GM10266 (cell line): ENCODE measurements at regions not wholly inside any gene's neighbourhood (a gene's known extent, or its start where the extent isn't known, plus 50 kb on each side); places are given as distances from the start of the nearest gene placed in this dataset.

Experiments
- DNase-seq: peaks from one replicate; pipeline ENCODE4 v3.0.0; 2012; ENCODE audit errors: extremely low spot score
- CTCF ChIP-seq: IDR thresholded peaks from 2 replicates; pipeline ENCODE4 v1.5.1; 2012; ENCODE audit warnings: mild to moderate bottlenecking, low read depth; ENCODE audit not compliant: control insufficient read depth, insufficient read depth; ENCODE audit errors: missing control alignments

- DNase-seq: no peak
- no peak for TF ChIP-seq CTCF
Measured at GRCh38 chr3:74539876-74540275, 74.6 kb downstream of the CNTN3 start.

- no peak for TF ChIP-seq CTCF
Measured at GRCh38 chr3:74538669-74539068, 75.8 kb downstream of the CNTN3 start.

GRCh38 chr3:74537857-74538256 lies 76.6 kb downstream of the CNTN3 start:
- no peak for DNase-seq
- no peak for TF ChIP-seq CTCF

More at GRCh38 chr3:74538669-74539068, 75.8 kb downstream of the CNTN3 start:
- DNase-seq: no peak

- DNase-seq: no peak
- no peak for TF ChIP-seq CTCF
Measured at GRCh38 chr3:74537164-74537563, 77.3 kb downstream of the CNTN3 start.

- no peak for DNase-seq
- no peak for TF ChIP-seq CTCF
Measured at GRCh38 chr3:74535281-74535680, 79.2 kb downstream of the CNTN3 start.

GRCh38 chr3:74534611-74535010 lies 79.8 kb downstream of the CNTN3 start:
- TF ChIP-seq CTCF: no peak
- no peak for DNase-seq

- DNase-seq: no peak
- no peak for TF ChIP-seq CTCF
Measured at GRCh38 chr3:74532446-74532845, 82.0 kb downstream of the CNTN3 start.
